Ishikawa (cell line): ENCODE measurements at regions not wholly inside any gene's neighbourhood (a gene's known extent, or its start where the extent isn't known, plus 50 kb on each side); places are given as distances from the start of the nearest gene placed in this dataset.

Experiments
- CEBPB ChIP-seq: IDR thresholded peaks from 2 replicates; pipeline ENCODE4 v1.6.1; 2012
- CREB1 ChIP-seq: IDR thresholded peaks from 2 replicates; pipeline ENCODE4 v1.6.1; 2012; ENCODE audit warnings: low read depth
- EGR1 ChIP-seq: IDR thresholded peaks from 2 replicates; pipeline ENCODE4 v1.6.1; 2012
- EP300 ChIP-seq: IDR thresholded peaks from 2 replicates; pipeline ENCODE4 v1.6.1; 2012; ENCODE audit warnings: borderline replicate concordance
- FOXM1 ChIP-seq: IDR thresholded peaks from 2 replicates; pipeline ENCODE4 v1.6.1; 2012; ENCODE audit warnings: low read depth, borderline replicate concordance
- MAX ChIP-seq: IDR thresholded peaks from 2 replicates; pipeline ENCODE4 v1.6.1; 2012
- NFIC ChIP-seq: IDR thresholded peaks from 2 replicates; pipeline ENCODE4 v1.6.1; 2012
- RAD21 ChIP-seq: IDR thresholded peaks from 2 replicates; pipeline ENCODE4 v1.6.1; 2012; ENCODE audit warnings: low read depth
- REST ChIP-seq: IDR thresholded peaks from 2 replicates; pipeline ENCODE4 v1.6.1; 2012; ENCODE audit warnings: low read depth, mild to moderate bottlenecking
- TAF1 ChIP-seq: IDR thresholded peaks from 2 replicates; pipeline ENCODE4 v1.6.1; 2012; ENCODE audit warnings: low read depth, mild to moderate bottlenecking
- TCF12 ChIP-seq: IDR thresholded peaks from 2 replicates; pipeline ENCODE4 v1.6.1; 2012; ENCODE audit warnings: low read depth
- TEAD4 ChIP-seq: IDR thresholded peaks from 2 replicates; pipeline ENCODE4 v1.6.1; 2012
- USF1 ChIP-seq: IDR thresholded peaks from 2 replicates; pipeline ENCODE4 v1.6.1; 2012
- YY1 ChIP-seq: IDR thresholded peaks from 2 replicates; pipeline ENCODE4 v1.6.1; 2012; ENCODE audit warnings: low read depth
- ZBTB7A ChIP-seq: IDR thresholded peaks from 2 replicates; pipeline ENCODE4 v1.6.1; 2012; ENCODE audit warnings: low read depth

DNA sequence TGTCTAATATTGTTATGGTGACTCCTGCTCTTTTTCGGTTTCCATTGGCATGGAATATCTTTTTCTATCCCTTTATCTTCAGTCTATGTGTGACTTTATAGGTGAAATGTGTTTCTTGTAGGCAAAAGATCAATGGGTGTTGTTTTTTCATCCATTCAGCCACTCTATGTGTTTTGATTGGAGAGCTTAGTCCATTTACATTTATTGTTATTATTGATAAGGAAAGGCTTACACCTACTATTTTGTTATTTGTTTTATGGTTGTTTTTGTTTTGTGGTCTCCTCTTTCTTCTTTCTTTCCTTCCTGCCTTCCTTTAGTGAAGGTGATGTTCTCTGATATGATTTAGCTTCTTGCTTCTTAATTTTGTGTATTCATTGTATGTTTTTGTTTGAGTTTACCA is 414.3 kb downstream of the ADRA2A start:
- no peak for TF ChIP-seq EP300
- no peak for TF ChIP-seq FOXM1
- no peak for TF ChIP-seq MAX
- TF ChIP-seq ZBTB7A = no peak
- no peak for TF ChIP-seq TAF1
- no peak for TF ChIP-seq REST
- no peak for TF ChIP-seq RAD21
- TF ChIP-seq TEAD4 = no peak
- no peak for TF ChIP-seq NFIC
- TF ChIP-seq CEBPB = no peak
- TF ChIP-seq USF1 = no peak
- no peak for TF ChIP-seq CREB1
- TF ChIP-seq EGR1 = no peak
- no peak for TF ChIP-seq YY1
- no peak for TF ChIP-seq TCF12

GRCh38 chr10:111493024-111493625 is 416.3 kb downstream of the ADRA2A start:
- TF ChIP-seq USF1 (no peak), TAF1 (no peak), EGR1 (no peak), EP300 (no peak), ZBTB7A (no peak), RAD21 (no peak), YY1 (no peak), FOXM1 (no peak), TCF12 (no peak), CEBPB (no peak), MAX (no peak), CREB1 (no peak), NFIC (no peak)

GRCh38 chr10:111498560-111498959 is 421.7 kb downstream of the ADRA2A start:
- no peak for TF ChIP-seq TCF12
- TF ChIP-seq TAF1 = no peak
- no peak for TF ChIP-seq CREB1
- TF ChIP-seq CEBPB = no peak
- TF ChIP-seq NFIC = no peak
- TF ChIP-seq RAD21 = no peak
- no peak for TF ChIP-seq TEAD4
- no peak for TF ChIP-seq REST
- TF ChIP-seq EP300 = no peak
- TF ChIP-seq ZBTB7A = no peak
- TF ChIP-seq USF1 = no peak
- TF ChIP-seq MAX = no peak
- TF ChIP-seq YY1 = no peak
- TF ChIP-seq EGR1 = no peak
- TF ChIP-seq FOXM1 = no peak

DNA sequence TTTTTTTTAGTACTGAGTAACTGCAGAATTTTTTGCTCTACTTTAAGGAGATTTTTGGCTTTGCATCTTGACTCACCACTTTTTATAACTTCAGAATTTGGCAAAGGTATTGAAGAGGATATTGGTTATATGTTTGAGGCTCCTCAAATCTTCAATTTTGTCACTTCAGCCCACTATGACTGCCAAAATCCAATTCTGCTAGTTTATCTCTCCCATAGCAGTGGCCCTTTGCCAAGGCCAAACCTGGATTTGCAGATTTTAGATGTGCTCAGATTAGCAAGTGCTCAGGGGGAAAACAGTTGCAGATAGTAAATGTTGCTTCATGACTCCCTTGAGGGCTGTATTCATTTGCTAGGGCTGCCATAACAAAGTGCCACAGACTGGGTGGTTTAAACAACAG is 427.5 kb downstream of the ADRA2A start:
- TF ChIP-seq FOXM1 = no peak
- TF ChIP-seq YY1 = no peak
- TF ChIP-seq CEBPB = no peak
- TF ChIP-seq MAX = no peak
- TF ChIP-seq NFIC = no peak
- no peak for TF ChIP-seq TAF1
- no peak for TF ChIP-seq ZBTB7A
- TF ChIP-seq CREB1 = no peak
- TF ChIP-seq TEAD4 = no peak
- no peak for TF ChIP-seq EGR1
- TF ChIP-seq USF1 = no peak
- no peak for TF ChIP-seq EP300
